IPS-18a (cell line): ENCODE measurements at regions not wholly inside any gene's neighbourhood (a gene's known extent, or its start where the extent isn't known, plus 50 kb on each side); places are given as distances from the start of the nearest gene placed in this dataset.

Experiments
- H3K27ac ChIP-seq: one replicate; pipeline ENCODE4 v1.5.1; 2013; ENCODE audit warnings: low read length
- H3K27me3 ChIP-seq: one replicate; pipeline ENCODE4 v1.6.1; 2013; ENCODE audit warnings: mild to moderate bottlenecking, low read length; ENCODE audit not compliant: control insufficient read depth, insufficient read depth
- H3K36me3 ChIP-seq: one replicate; pipeline ENCODE4 v1.6.1; 2013; ENCODE audit warnings: low read depth, low read length; ENCODE audit not compliant: control insufficient read depth
- H3K4me1 ChIP-seq: one replicate; pipeline ENCODE4 v1.6.1; 2013; ENCODE audit warnings: low read depth, low read length; ENCODE audit not compliant: control insufficient read depth
- H3K4me3 ChIP-seq: one replicate; pipeline ENCODE4 v1.5.1; 2013; ENCODE audit warnings: low read length
- H3K9ac ChIP-seq: one replicate; pipeline ENCODE4 v1.6.1; 2013; ENCODE audit warnings: mild to moderate bottlenecking, low read length, moderate library complexity
- H3K9me3 ChIP-seq: one replicate; pipeline ENCODE4 v1.6.1; 2013; ENCODE audit warnings: low read depth, low read length; ENCODE audit not compliant: control insufficient read depth

GRCh38 chr10:52997007-52997406 is 224.4 kb upstream of the MBL2 start:
- H3K36me3 ChIP-seq, result peaks cover 3% of the 10 kb centered on the region
- H3K27ac ChIP-seq, result no peak overlapping the region
- no peak overlapping the region for H3K4me3 ChIP-seq
- H3K9me3 ChIP-seq, result peaks cover 8% of the 10 kb centered on the region
- H3K9ac ChIP-seq, result no peak overlapping the region
- H3K4me1 ChIP-seq, result peaks cover 10% of the 10 kb centered on the region
- H3K27me3 ChIP-seq, result no peaks in the 10 kb centered on the region

- Histone ChIP-seq H3K4me3 (no peak overlapping the region), H3K36me3 (peaks cover 3% of the 10 kb centered on the region)
Observed at GRCh38 chr10:52994370-52994769, 221.8 kb upstream of the MBL2 start.

GRCh38 chr10:52993109-52993508 is 220.5 kb upstream of the MBL2 start:
- Histone ChIP-seq H3K9ac (no peak overlapping the region), H3K27ac (no peak overlapping the region), H3K9me3 (peaks cover 8% of the 10 kb centered on the region), H3K36me3 (peaks cover 3% of the 10 kb centered on the region), H3K27me3 (no peaks in the 10 kb centered on the region), H3K4me3 (no peak overlapping the region), H3K4me1 (peaks cover 3% of the 10 kb centered on the region)

More at GRCh38 chr10:52994370-52994769, 221.8 kb upstream of the MBL2 start:
- H3K9me3 ChIP-seq, result peaks cover 8% of the 10 kb centered on the region
- H3K27ac ChIP-seq, result no peak overlapping the region
- no peak overlapping the region for H3K9ac ChIP-seq
- no peaks in the 10 kb centered on the region for H3K27me3 ChIP-seq
- H3K4me1 ChIP-seq, result peaks cover 8% of the 10 kb centered on the region

GRCh38 chr10:52992567-52992966 is 220.0 kb upstream of the MBL2 start:
- Histone ChIP-seq H3K27ac (no peak overlapping the region), H3K27me3 (no peaks in the 10 kb centered on the region), H3K36me3 (peaks cover 3% of the 10 kb centered on the region), H3K4me1 (peaks cover 3% of the 10 kb centered on the region), H3K9me3 (peaks cover 8% of the 10 kb centered on the region), H3K4me3 (no peak overlapping the region), H3K9ac (no peak overlapping the region)

GRCh38 chr10:52988923-52989322 is 216.3 kb upstream of the MBL2 start:
- H3K9ac ChIP-seq, result no peak overlapping the region
- no peaks in the 10 kb centered on the region for H3K36me3 ChIP-seq
- H3K4me1 ChIP-seq, result no peaks in the 10 kb centered on the region
- H3K4me3 ChIP-seq, result no peak overlapping the region
- H3K27me3 ChIP-seq, result no peaks in the 10 kb centered on the region
- no peak overlapping the region for H3K27ac ChIP-seq
- no peaks in the 10 kb centered on the region for H3K9me3 ChIP-seq

- Histone ChIP-seq H3K36me3 (no peaks in the 10 kb centered on the region), H3K4me1 (no peaks in the 10 kb centered on the region), H3K9me3 (no peaks in the 10 kb centered on the region), H3K9ac (no peak overlapping the region), H3K4me3 (no peak overlapping the region), H3K27me3 (no peaks in the 10 kb centered on the region), H3K27ac (no peak overlapping the region)
Observed at GRCh38 chr10:52986125-52986524, 213.5 kb upstream of the MBL2 start.

GRCh38 chr10:52984169-52984568 is 211.6 kb upstream of the MBL2 start:
- H3K27ac ChIP-seq, result no peak overlapping the region
- no peaks in the 10 kb centered on the region for H3K4me1 ChIP-seq
- H3K9ac ChIP-seq, result no peak overlapping the region
- H3K9me3 ChIP-seq, result no peaks in the 10 kb centered on the region
- H3K27me3 ChIP-seq, result no peaks in the 10 kb centered on the region
- H3K36me3 ChIP-seq, result no peaks in the 10 kb centered on the region
- no peak overlapping the region for H3K4me3 ChIP-seq

- Histone ChIP-seq H3K27me3 (no peaks in the 10 kb centered on the region), H3K36me3 (no peaks in the 10 kb centered on the region), H3K4me1 (no peaks in the 10 kb centered on the region), H3K9me3 (no peaks in the 10 kb centered on the region), H3K4me3 (no peak overlapping the region), H3K9ac (no peak overlapping the region), H3K27ac (no peak overlapping the region)
Observed at GRCh38 chr10:52979295-52979990, 206.9 kb upstream of the MBL2 start.

GRCh38 chr10:52977581-52977980 is 205.0 kb upstream of the MBL2 start:
- no peak overlapping the region for H3K9ac ChIP-seq
- no peaks in the 10 kb centered on the region for H3K4me1 ChIP-seq
- H3K27me3 ChIP-seq, result no peaks in the 10 kb centered on the region
- H3K36me3 ChIP-seq, result no peaks in the 10 kb centered on the region
- no peak overlapping the region for H3K27ac ChIP-seq
- H3K9me3 ChIP-seq, result no peaks in the 10 kb centered on the region
- no peak overlapping the region for H3K4me3 ChIP-seq

- Histone ChIP-seq H3K4me1 (peaks cover 31% of the 10 kb centered on the region), H3K36me3 (no peaks in the 10 kb centered on the region), H3K4me3 (peak overlapping the region; percentile 2), H3K27ac (peak overlapping the region; percentile 65), H3K9ac (peak overlapping the region; percentile 5), H3K27me3 (no peaks in the 10 kb centered on the region), H3K9me3 (peaks cover 11% of the 10 kb centered on the region)
Observed at GRCh38 chr10:52967806-52968795, 195.5 kb upstream of the MBL2 start.

GRCh38 chr10:52966904-52967303 is 194.3 kb upstream of the MBL2 start:
- Histone ChIP-seq H3K27me3 (no peaks in the 10 kb centered on the region), H3K9me3 (peaks cover 8% of the 10 kb centered on the region), H3K4me1 (peaks cover 31% of the 10 kb centered on the region), H3K9ac (no peak overlapping the region), H3K27ac (peak overlapping the region; percentile 10), H3K4me3 (no peak overlapping the region), H3K36me3 (no peaks in the 10 kb centered on the region)
